ENCODE measurements at regions not wholly inside any gene's neighbourhood (a gene's known extent, or its start where the extent isn't known, plus 50 kb on each side); places are given as distances from the start of the nearest gene placed in this dataset.

GRCh38 chr13:44270150-44270549 lies 103.5 kb upstream of the SERP2 start:
- H3K4me2 ChIP-seq = no peak overlapping the region
- H3K4me1 ChIP-seq = peaks cover 14 to 22% (median 17%) of the 10 kb centered on the region in 10 experiments
- H4K20me1 ChIP-seq = no peaks in the 10 kb centered on the region
- no peak; a peak in 1 of 22 replicates for TF ChIP-seq Cebpa-rat (IDR thresholded peaks at IDR 0.05)
- H3K36me3 ChIP-seq = no peaks in the 10 kb centered on the region
- H3K27me3 ChIP-seq = no peaks in the 10 kb centered on the region
- no peak overlapping the region for H3K9ac ChIP-seq
- 0 out of 22 replicates have a peak, but pooled peaks cover 0 to 4% (median 0%) of the 10 kb centered on the region in 11 experiments for H3K9me3 ChIP-seq (replicated peaks in 1 of 11)
- H3K4me3 ChIP-seq = no peak overlapping the region
- no peak overlapping the region for H3K27ac ChIP-seq

DNA sequence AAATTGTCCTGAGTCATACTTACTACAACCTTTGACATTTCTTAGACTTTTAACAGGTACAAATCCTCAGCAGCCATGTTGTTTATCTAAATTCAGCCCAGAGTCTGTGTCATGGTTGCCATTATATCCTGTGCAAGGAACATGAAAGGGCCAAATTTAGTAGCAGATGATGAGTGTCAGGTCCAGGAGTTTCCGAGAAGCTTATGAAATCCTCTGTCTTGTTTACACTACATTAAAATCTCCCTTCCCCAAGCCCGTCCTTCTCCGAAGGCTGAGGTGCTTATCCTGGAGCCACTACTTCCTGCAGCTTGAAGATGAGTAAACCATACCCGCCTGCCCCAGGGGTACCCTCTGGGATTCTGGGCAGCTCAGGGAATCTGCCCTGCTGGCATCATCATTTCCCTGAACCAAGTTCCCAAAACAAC lies 102.6 kb upstream of the SERP2 start:
- Histone ChIP-seq H3K27ac (no peak overlapping the region), H3K4me2 (no peak overlapping the region), H3K4me3 (no peak overlapping the region), H3K9ac (no peak overlapping the region), H3K27me3 (no peaks in the 10 kb centered on the region), H4K20me1 (no peaks in the 10 kb centered on the region), H3K36me3 (no peaks in the 10 kb centered on the region), H3K9me3 (replicated peaks in 1 of 11) (0 out of 22 replicates have a peak, but pooled peaks cover 0 to 4% (median 0%) of the 10 kb centered on the region in 11 experiments), H3K4me1 (peaks cover 21 to 31% (median 25%) of the 10 kb centered on the region in 10 experiments)
- no peak for TF ChIP-seq Cebpa-rat (IDR thresholded peaks at IDR 0.05)

DNA sequence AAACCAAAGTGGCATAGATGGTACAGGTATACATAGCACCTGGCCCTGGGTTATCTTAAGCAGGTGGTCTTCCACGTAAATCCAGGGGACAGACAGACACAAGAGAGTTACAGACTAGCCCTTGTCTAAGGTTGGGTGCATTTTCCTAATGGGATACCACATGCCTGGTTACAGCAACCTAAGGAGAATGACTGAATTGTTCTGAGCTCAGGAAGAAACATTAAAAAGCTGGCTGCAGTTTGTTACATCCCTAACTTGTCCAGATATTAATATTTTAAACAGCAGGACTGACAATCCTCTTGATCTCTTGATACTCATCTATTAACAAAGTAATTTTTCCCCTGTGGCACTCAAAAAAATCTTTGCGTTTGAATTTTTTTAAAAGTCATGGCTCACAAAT lies 102.2 kb upstream of the SERP2 start:
- no peak overlapping the region for H3K27ac ChIP-seq
- H3K36me3 ChIP-seq = no peaks in the 10 kb centered on the region
- no peaks in the 10 kb centered on the region for H3K27me3 ChIP-seq
- peaks cover 25 to 35% (median 29%) of the 10 kb centered on the region in 10 experiments for H3K4me1 ChIP-seq
- H3K4me3 ChIP-seq = no peak overlapping the region
- no peak overlapping the region for H3K9ac ChIP-seq
- H4K20me1 ChIP-seq = no peaks in the 10 kb centered on the region
- no peak overlapping the region for H3K4me2 ChIP-seq
- TF ChIP-seq Cebpa-rat (IDR thresholded peaks at IDR 0.05) = no peak
- 0 out of 22 replicates have a peak, but pooled peaks cover 0 to 4% (median 0%) of the 10 kb centered on the region in 11 experiments for H3K9me3 ChIP-seq (replicated peaks in 1 of 11)

- TF ChIP-seq Cebpa-rat (IDR thresholded peaks at IDR 0.05) = no peak
- H3K4me3 ChIP-seq = no peak overlapping the region
- no peaks in the 10 kb centered on the region for H3K36me3 ChIP-seq
- H3K9ac ChIP-seq = no peak overlapping the region
- H3K4me2 ChIP-seq = 0 out of 22 replicates have a peak overlapping the region, but pooled peaks of 1 of the 11 experiments have one; percentile 11
- H3K27ac ChIP-seq = no peak overlapping the region
- H3K27me3 ChIP-seq = no peaks in the 10 kb centered on the region
- peaks cover 25 to 39% (median 31%) of the 10 kb centered on the region in 10 experiments for H3K4me1 ChIP-seq
- no peaks in the 10 kb centered on the region for H4K20me1 ChIP-seq
- 0 out of 22 replicates have a peak, but pooled peaks cover 0 to under 1% (median 0%) of the 10 kb centered on the region in 11 experiments for H3K9me3 ChIP-seq (replicated peaks in 1 of 11)
These were observed 101.7 kb upstream of the SERP2 start for GRCh38 chr13:44271915-44272341.

DNA sequence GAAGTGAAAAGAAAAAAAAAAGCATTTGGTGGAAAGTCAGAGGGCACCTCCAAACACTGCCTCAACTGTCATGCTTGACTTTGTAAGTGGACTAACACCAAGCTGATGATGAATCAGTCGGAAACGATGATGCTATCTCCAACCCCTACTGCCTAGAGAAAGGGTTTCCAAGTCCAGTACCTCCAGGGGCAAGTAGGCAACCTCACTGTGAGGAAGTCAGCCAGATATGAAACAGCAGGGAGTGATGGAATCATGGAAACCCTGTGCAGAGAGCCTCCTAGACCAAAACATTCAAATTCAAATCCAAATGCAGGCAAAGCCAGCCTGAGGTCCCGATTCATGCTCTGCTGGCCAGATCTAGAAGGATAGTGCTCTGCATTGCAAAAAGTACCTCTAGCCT lies 100.9 kb upstream of the SERP2 start:
- Histone ChIP-seq H3K9ac (no peak overlapping the region), H3K36me3 (no peaks in the 10 kb centered on the region), H3K4me2 (no peak overlapping the region), H3K27me3 (no peaks in the 10 kb centered on the region), H4K20me1 (no peaks in the 10 kb centered on the region), H3K27ac (no peak overlapping the region), H3K4me3 (no peak overlapping the region), H3K9me3 (replicated peaks in 1 of 11) (peaks cover 0 to 3% (median 0%) of the 10 kb centered on the region in 11 experiments; a peak in 1 of 22 replicates), H3K4me1 (peaks cover 26 to 42% (median 34%) of the 10 kb centered on the region in 10 experiments)
- no peak for TF ChIP-seq Cebpa-rat (IDR thresholded peaks at IDR 0.05)

DNA sequence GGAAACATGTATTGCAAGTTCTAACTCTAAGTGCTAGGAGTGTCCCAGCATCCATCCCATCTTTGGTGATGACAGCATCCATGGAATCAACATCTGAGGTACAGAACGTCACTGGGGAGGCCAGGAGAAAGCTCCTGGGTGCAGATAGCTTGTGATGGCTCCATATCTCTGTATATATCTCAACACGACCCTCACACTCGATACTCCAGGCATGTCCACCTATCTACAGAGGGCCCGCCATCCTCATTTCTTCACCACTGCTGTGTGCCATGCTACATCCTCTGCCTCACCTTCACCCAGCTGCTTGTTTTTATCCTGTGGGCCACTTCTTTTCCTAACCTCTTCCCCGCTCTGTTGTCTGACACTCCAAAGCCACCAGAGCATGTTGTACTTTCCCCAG lies 100.4 kb upstream of the SERP2 start:
- Histone ChIP-seq H3K27me3 (no peaks in the 10 kb centered on the region), H3K4me2 (peak overlapping the region in 7 of 11 experiments; percentile 67 to 87 (median 73); a peak in 7 of 22 replicates), H3K27ac (0 out of 22 replicates have a peak overlapping the region, but pooled peaks of 1 of the 11 experiments have one; percentile 66), H3K4me1 (peaks cover 29 to 48% (median 39%) of the 10 kb centered on the region in 10 experiments), H3K9ac (no peak overlapping the region), H3K36me3 (no peaks in the 10 kb centered on the region), H4K20me1 (no peaks in the 10 kb centered on the region), H3K9me3 (replicated peaks in 1 of 11) (peaks cover 0 to 6% (median 0%) of the 10 kb centered on the region in 11 experiments; a peak in 1 of 22 replicates), H3K4me3 (no peak overlapping the region)
- no peak for TF ChIP-seq Cebpa-rat (IDR thresholded peaks at IDR 0.05)

- Histone ChIP-seq H3K27ac (peak overlapping the region; percentile 44 to 79 (median 65); a peak in 21 of 22 replicates), H3K4me3 (peak overlapping the region in 8 of 10 experiments; percentile 11 to 42 (median 27); a peak in 11 of 20 replicates), H3K9ac (peak overlapping the region in 8 of 11 experiments; percentile 0 to 66 (median 44); a peak in 12 of 22 replicates), H3K4me1 (peaks cover 35 to 57% (median 47%) of the 10 kb centered on the region in 10 experiments), H3K4me2 (peak overlapping the region; percentile 66 to 87 (median 73)), H3K36me3 (no peaks in the 10 kb centered on the region), H4K20me1 (no peaks in the 10 kb centered on the region), H3K27me3 (no peaks in the 10 kb centered on the region), H3K9me3 (replicated peaks in 1 of 11) (peaks cover 0 to 6% (median 0%) of the 10 kb centered on the region in 11 experiments; a peak in 1 of 22 replicates)
- TF ChIP-seq Cebpa-rat (IDR thresholded peaks at IDR 0.05) = no peak
These were observed 99.4 kb upstream of the SERP2 start for GRCh38 chr13:44273991-44274770.

DNA sequence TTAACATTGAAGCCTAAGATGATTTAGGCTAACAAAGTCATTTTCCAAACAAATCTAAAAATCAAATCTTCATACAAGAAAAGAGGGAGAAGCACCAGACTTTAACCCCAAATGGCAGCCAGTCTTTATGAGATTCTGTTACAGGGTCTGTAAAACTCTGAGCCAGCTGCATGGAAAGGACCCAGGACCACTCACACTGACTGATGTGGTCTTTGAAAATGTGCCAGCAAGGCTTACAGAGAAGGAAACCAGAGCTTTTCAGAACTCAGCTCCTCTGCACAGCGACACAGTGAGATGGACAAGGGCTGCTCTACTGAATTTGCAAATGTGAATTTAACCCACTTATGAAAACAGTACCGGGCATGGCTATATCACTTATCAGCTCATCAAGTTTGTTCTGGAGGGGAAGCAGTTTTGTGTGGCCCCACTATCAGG lies 98.8 kb upstream of the SERP2 start:
- Histone ChIP-seq H3K36me3 (no peaks in the 10 kb centered on the region), H3K27me3 (no peaks in the 10 kb centered on the region), H3K4me1 (peaks cover 35 to 63% (median 51%) of the 10 kb centered on the region in 10 experiments), H4K20me1 (no peaks in the 10 kb centered on the region), H3K4me2 (peak overlapping the region; percentile 66 to 87 (median 73)), H3K27ac (peak overlapping the region; percentile 44 to 79 (median 65); a peak in 21 of 22 replicates), H3K9ac (peak overlapping the region in 8 of 11 experiments; percentile 0 to 66 (median 41); a peak in 13 of 22 replicates), H3K9me3 (replicated peaks in 1 of 11) (peaks cover 0 to 6% (median 0%) of the 10 kb centered on the region in 11 experiments; a peak in 1 of 22 replicates), H3K4me3 (peak overlapping the region in 6 of 10 experiments; percentile 13 to 42 (median 34); a peak in 9 of 20 replicates)
- no peak for TF ChIP-seq Cebpa-rat (IDR thresholded peaks at IDR 0.05)

DNA sequence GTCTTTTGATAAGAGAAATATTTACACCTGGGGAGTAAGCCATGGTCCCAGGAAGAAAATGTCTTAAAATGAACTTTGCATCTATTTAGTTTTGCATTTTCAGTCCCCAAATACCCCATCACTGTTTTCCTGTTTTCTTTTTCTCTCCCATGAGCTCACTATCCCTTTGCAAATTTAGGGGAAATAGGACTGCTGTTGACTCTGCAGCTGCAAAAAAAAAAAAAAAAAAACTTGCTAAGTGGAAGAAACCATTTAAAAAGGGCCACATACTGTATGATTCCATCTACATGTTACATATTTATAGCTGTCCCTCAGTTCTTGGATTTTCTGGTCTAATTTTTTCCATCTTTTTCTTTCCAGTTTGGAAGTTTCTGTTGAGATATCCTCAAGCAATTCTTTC lies 98.2 kb upstream of the SERP2 start:
- no peaks in the 10 kb centered on the region for H3K36me3 ChIP-seq
- H3K27ac ChIP-seq = peak overlapping the region in 7 of 11 experiments; percentile 54 to 79 (median 69); a peak in 12 of 22 replicates
- no peak for TF ChIP-seq Cebpa-rat (IDR thresholded peaks at IDR 0.05)
- no peaks in the 10 kb centered on the region for H3K27me3 ChIP-seq
- H3K9me3 ChIP-seq (replicated peaks in 1 of 11) = peaks cover 0 to 6% (median 0%) of the 10 kb centered on the region in 11 experiments; a peak in 1 of 22 replicates
- H3K4me3 ChIP-seq = no peak overlapping the region
- peak overlapping the region; percentile 66 to 87 (median 73) for H3K4me2 ChIP-seq
- peaks cover 35 to 69% (median 55%) of the 10 kb centered on the region in 10 experiments for H3K4me1 ChIP-seq
- H3K9ac ChIP-seq = peak overlapping the region in 1 of 11 experiments; percentile 66; a peak in 2 of 22 replicates
- no peaks in the 10 kb centered on the region for H4K20me1 ChIP-seq
